GM18517 (cell line): ENCODE measurements at regions not wholly inside any gene's neighbourhood (a gene's known extent, or its start where the extent isn't known, plus 50 kb on each side); places are given as distances from the start of the nearest gene placed in this dataset.
"Not testable (repeated sequence)": the region's sequence is repeated elsewhere in the genome, so short reads cannot be mapped to it uniquely, and the experiment has no call there.

Experiments
- ATAC-seq: cut with Tn5 transposase; IDR thresholded peaks from one replicate; pipeline ENCODE4 v1.9.1; 2021; ENCODE audit warnings: mild to moderate bottlenecking, moderate library complexity; ENCODE audit not compliant: unreplicated experiment

DNA sequence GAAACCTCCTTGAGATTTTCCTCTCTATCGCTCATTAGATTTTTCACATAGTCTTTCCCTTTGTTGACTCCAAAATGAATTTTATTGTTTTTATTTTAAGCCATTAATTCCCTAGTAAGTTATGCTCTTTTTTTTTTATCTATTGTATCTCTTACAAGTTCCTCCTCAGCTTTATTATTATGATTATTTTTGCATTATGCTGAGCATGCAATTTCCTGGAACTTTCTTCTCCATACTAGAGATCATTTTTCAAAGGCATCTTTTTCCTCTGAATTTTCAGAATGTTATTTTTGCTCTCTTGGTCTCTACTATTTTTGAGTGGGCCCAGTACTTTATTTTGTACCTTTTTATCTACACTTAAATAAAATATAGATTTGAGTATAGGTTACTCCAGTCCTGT lies 376.6 kb upstream of the SEMA6A start:
- ATAC-seq, result no peak

DNA sequence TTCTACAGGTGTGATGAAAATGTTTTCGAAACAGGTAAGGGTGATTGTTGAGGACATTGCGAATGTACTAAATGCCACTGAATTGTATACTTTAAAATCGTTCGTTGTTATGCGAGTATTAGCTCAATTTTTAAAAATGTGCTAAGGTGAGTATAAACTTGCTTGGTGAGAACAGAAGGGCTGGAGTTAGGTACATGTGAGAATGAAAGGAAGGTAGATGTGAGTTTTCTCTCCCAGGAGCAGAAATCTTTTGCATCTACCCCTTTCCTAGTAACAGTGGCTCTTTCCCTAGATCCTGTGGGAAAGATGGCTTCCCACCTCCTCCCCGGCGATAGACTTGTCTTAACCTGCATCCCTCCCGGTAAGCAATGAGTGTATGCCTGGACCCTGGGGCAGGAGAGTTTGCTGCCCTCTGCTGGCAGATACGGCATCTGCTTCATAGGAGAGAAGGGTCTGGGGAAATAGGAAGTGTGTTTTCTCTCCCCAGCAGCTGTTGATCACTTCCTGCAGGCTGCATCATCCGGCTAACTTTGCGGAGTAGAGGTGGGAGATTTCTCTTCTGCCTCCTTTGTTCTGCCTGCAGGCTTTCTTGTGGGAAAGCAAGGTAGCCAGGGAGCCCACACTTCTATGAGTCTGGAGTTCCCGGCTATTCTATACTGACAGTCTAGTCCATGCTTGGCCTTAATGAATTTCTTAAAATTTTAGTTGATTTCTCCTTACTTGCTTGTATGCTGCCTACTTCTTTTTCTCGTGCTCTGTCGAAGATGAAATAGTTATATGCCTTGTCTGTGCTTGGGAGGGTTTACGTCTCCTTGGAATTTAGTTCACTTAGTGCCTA lies 373.3 kb upstream of the SEMA6A start:
- peak; percentile 100 for ATAC-seq

DNA sequence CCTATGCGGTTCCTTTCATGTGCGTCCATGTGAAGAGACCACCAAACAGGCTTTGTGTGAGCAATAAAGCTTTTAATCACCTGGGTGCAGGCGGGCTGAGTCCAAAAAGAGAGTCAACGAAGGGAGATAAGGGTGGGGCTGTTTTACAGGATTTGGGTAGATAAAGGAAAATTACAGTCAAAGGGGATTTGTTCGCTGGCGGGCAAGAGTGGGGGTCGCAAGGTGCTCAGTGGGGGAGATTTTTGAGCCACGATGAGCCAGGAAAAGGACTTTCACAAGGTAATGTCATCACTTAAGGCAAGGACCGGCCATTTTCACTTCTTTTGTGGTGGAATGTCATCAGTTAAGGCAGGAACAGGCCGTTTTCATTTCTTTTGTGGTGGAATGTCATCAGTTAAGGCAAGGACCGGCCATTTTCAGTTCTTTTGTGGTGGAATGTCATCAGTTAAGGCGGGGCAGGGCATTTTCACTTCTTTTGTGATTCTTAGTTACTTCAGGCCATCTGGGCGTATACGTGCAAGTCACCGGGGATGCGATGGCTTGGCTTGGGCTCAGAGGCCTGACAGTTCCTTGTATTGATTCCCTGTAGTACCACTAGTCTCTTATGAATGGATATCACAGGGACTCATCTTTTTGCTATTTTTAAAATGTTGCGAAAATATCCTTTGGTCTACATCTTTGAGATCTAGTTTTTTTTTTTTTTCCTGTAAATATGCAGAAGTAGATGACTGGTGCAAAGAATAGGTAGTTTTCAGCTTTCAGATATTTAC lies 371.2 kb upstream of the SEMA6A start:
- not testable (repeated sequence) for ATAC-seq

DNA sequence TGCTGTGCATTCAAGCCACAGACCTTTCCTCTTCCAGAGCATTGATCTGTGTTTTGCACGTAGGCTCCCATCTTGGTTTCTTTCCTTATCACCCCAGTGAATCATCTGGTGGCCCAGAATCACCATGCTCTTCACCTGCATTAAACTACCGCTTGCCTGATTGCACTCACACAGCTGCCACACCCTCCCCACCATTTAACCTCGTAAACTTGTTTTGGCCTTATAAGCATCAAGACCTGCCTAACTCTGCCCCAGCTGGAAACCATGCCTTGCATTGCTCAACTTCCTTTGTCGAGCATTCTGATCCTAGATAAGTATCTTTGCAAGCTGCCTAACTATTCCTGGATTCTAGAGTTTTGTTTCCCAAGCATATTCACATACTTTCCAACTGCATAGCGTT lies 369.6 kb upstream of the SEMA6A start:
- ATAC-seq, result no peak

DNA sequence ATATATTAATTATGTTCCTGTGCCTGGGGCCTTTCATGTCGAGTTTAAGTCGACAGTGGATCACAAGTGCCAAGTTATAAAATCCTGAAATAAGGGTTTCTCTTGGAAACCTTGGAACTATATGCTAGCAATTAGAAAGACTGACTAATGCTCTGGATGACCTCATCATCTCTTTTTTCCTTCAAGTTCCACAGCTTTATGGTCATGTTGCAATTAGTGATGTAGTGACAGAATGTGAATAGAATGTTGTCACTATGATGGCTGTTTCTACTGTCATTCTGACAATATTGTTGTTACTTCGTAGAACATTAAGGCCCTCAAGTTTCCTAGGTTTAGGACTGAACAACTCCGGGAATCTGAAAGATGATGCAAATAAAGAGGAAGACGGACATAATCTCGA lies 368.0 kb upstream of the SEMA6A start:
- ATAC-seq, result no peak

DNA sequence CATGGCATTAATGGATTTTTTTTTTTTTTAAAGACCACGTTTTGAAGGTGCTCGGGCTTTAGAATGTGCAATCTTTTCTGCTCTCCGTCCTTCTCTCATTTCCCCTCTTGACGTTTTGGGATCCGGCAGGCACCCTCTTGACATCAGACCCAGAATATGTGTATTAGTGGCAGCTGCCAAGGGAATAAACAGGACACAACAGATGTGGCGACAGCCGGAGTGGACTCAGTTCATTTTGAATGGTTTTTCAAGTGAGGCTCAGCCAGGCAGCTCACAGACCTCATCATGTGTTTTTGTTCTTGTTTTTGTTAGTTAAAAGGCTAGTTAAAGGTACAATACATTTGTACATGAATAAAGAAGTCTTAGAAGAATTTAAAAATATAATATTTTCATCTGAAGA lies 365.0 kb upstream of the SEMA6A start:
- no peak for ATAC-seq

DNA sequence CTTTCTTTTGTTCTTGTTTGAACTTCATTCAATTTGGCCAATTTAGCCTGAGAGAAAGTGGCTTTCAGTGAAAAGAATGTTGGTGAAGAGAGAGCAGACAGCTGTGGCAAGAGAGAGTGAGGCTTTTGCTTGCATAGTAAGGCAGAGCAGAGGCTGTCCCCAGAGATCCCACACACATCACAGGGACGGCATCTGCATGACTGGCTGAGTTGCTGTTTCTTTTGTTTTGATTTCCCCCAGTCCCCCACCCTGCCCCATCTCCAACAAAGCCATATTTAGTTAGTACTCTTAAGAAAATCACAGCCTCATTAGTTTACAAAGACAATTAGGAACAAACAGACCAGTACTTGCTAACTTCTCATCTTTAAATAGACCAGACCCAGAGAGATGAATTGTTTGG lies 363.9 kb upstream of the SEMA6A start:
- no peak for ATAC-seq

DNA sequence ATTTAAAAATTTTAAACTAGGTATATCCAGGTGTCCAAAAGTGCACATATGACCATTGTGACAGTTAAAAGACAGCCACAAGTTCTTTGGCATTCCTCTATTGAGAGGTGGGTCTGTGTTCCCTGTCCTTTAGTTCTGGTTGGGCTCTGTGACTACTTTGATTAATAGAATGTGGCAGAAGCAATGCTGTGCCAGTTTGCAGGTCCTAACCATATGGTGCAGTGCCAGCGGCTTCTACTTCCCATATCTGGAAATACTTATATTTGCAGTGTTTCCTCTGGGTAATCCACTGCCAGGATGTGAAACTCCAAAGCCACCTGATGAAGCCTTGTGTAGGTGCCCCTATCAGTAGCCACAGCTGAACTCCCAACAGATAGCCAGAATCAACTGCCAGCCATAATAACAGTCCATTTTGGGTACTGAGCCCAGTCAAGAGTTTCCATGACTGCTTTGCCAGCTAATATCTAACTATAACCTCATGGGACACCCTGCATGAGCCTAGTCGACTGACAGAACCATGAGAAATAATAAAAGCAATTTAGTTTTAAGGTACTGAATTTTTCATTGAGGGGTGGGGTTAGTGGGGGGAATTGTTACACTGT lies 361.0 kb upstream of the SEMA6A start:
- no peak for ATAC-seq

DNA sequence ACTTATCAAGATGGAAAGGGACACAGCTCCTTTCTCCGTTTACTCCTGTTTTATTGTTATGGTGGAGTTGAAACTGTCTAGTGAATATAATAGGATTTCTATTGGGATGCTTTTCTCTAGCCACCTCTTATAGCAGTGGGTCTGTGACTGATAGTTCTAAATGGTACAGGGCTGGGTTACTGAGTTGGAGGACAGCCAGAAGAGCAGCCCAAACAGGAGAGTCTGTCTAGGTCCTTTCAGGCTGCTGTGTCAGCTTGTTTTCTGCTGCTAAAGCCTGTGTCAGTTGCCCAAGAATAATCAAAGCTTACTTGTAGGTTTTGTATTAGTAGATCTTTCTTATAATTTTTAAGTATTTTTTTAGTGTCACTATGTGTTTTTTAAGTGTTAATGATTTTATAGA lies 356.0 kb upstream of the SEMA6A start:
- ATAC-seq, result no peak

DNA sequence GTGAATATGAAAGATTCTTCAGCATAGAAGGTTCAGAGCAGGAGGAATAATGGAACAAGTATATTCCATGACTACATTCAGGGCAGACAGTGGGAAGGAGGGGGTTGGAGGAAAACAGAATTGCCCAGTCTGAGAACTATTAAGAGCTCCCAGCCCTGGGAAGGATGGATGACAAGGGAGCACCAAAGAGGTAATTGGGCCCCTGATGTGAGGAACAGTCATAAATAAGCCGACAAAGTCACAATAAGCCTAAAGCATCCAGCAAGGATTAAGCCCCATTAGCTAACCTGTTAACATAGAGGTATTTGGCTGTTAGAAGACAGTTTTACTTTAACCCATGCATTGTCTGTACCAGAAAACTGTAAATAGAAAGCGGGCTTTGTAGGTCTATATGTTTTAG lies 348.7 kb upstream of the SEMA6A start:
- no peak for ATAC-seq

DNA sequence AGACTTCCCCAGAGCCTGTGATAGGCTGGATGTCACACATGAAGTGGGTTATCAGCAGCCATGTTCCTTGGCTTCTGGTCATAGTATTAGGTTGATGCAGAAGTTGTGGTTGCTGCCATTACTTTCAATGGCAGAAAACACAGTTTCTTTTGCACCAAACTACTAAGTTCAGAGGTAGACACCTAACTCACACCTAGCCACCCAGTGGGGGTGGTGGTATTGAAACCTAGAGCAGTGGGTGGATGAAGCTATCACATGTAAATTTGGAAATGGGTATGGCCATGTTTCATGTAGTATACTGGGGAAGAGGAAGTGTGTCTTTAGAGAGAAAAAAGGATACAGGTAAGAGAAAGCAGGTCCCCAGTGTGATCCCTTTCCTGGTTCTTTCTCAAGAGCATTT lies 347.9 kb upstream of the SEMA6A start:
- peak; percentile 93 for ATAC-seq

DNA sequence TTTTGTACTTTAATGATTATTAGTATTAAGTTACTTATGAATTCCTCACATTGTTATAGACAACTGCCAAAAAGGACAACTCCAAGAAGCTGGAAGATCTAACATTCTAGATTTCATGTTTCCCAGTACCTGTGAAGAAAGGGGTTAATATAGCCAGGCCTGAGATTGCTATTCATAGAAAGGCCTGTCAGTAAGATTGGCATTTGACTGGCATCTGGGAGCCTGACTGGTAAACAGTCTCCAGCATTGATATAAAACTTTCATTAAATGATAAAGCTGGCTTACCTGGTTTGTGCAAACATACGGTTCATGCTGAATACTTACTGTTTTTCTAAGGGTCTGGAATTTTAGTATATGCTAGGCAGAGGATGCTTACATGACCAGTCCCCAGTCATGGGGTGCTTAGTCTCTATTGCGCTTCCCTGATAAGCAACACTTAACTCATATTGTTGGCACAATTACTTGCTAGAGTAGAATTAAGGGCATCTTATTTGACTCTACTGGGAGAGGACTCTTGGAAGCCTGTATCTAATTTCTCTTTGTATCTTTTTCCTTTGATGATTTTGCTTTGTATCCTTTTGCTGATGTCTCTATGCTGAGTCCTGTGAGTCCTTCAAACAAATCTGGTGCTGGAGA lies 340.4 kb upstream of the SEMA6A start:
- no peak for ATAC-seq

DNA sequence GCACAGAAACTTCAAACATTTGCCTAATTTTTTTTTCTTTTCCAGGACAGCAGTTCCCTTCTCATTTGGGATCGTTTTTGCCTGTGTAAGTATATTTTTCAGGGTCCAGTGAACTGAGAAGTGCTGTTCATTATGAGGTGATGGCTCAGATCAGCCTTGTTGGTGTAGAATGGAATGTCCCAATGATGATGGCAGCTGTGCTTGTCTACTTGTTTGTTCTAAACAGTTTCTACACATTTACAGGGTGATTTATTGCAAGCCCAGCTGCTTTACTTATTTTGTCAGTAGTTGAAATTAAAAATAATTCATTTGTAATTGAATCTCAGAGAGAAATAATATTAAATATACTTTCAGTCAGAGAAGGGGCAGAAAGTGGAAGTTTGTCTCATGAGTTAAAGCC lies 337.6 kb upstream of the SEMA6A start:
- no peak for ATAC-seq

DNA sequence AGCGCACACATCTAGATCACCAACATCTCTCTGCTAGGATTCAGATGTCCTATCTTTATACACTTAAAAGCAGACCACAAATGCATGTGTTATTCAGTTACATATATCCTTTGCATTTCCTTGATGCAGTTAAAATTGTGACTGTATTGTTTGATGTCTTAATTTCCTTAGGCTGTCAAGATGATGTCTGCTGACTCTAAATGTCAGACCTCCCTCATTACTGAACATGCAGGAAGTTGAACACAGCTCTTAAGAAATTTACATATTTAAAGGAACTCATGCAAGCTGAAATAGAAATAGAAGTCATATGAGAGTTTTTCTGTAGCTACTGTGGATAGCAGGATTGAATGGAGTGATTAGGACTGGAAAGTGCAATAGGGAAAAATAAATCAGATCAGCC lies 336.5 kb upstream of the SEMA6A start:
- no peak for ATAC-seq

DNA sequence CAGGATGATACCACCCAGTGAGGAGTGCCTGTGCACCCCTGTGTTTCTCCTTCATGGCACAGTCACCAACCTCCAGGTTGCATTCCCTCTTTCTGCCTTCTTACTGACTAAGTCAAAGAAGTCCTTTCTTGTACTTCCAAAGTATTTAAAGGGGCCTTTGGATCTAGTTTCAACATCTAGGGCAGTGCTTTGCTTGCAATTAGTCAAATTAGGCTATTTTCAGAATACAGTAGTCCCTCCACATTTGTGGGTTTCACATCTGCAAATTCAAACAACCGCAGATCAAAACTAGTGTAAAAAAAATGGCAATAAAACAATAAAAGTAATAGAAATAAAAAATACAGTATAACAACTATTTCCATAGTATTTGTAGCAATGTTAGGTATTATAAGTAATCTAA lies 333.9 kb upstream of the SEMA6A start:
- peak; percentile 88 for ATAC-seq

DNA sequence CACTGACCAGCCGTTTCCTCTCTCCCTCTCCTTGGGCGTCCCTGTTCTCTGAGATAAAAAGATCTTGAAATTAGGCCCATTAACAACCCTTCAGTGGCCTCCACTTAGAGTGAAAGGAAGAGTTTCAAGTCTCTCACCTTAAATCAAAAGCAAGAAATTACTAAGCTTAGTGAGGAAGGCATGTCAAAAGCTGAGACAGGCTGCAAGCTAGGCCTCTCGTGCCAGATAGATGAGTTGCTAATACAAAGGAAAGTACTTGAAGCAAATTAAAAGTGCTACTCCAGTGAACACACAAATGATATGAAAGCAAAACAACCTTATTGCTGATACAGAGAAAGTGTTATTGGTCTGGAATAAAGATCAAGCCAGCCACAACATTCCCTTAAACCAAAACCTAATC lies 331.3 kb upstream of the SEMA6A start:
- ATAC-seq, result no peak

DNA sequence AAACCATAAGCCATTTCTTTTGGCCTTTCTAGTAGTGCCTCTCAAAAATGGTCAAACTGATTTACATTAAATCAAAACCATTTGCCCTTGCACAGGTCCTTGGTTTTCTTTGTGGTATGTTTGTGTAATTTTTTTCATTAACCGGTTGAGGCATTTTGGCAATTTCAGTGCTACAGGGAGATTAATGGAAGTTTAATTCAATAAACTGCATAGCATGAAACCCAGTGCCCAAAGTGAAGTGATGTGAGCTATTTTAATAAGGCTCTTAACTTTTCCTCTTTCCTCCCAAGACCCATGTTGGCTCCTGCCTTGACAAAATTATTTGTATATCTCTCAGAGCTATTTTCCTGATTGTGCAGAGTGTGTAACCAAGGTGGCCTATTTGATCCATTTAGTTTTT lies 326.2 kb upstream of the SEMA6A start:
- no peak for ATAC-seq

DNA sequence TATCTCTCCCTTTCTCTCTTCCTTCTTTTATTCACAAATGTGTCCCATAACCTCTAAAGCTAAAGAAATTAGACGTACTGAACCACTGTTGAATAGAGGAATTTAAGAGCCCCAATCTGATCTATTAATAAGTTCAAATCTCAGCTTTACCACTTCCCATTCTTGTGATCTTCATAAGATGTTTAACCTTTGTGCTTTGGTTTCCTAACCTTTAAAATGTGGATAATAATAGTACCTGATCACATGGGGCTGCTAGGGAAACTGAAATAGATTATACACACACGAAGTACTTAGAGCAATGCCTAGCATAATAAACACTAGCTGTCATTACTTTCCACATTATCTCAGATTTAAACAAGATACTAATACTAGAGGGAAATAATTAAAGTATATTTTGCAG lies 324.3 kb upstream of the SEMA6A start:
- ATAC-seq, result no peak

DNA sequence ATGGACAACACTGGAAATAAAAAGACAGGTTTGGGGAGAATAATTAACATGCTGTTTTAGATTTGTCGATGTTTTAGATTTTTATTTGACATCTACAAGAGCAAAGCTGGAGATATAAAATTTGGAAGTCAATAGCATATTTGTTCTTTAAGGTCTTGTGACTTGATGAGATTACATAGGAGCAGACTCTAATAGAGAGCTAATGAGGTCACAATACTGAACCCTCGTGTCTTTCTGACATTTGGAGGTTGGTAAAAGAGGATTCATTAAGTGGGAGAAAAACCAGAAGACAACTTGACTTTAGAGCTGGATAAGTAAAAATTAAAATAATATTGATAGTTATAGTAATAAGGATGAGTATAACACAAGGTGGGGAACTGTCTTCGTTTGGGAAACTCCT lies 322.7 kb upstream of the SEMA6A start:
- ATAC-seq, result no peak

DNA sequence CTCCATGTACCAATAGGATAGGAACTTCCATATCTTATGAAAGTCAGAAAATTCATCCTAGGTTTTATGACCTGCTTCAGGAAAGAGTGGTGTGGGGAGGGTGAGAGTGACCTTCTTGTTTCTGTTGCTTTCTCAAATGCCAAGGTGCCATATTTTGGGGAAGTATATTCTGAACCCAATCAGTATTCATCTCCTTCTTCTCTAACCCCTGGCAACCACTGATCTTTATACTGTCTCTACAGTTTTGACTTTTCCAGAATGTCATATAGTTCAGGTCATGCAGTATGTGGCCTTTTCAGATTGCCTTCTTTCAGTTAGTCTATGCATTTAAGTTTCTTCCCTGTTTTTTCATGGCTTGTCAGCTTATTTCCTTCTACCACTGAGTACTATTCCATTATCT lies 321.4 kb upstream of the SEMA6A start:
- ATAC-seq, result no peak

DNA sequence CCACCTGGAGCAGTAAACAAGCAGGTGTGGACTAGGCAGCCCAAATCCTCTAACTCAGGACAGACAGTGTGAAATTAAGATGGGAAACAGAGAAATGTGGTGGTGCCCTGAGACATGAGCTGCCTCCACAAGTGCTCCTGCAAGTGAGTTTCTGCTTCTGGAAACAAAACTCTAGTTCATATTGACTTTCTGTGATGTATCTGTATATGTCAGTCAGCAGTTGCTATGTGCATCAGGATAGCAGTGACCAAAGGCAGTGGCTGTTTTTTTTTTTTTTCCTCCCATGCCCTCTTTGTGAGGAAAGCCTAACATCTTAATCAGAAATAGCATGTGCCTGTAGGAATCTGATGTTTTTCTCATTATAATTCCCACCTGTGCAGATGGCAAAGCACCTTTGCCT lies 318.4 kb upstream of the SEMA6A start:
- ATAC-seq, result no peak

DNA sequence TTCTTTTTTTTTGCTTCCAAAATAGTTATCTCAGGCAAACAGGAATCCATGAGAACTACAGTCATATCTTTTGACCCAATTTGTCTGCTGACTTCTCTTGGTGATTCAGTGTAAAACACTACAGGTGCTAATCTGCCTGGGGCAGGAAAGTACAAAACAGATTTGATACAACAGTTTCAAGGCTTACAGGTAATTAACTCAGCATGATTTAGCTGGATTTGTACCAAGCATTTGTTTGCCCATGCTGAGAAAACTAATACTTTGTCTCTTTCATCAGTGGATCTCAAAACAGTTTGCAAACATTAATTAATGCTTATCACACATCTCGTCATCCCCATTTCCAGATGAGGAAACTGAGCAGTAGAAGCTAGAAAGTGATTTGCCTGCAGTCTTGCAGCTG lies 312.5 kb upstream of the SEMA6A start:
- ATAC-seq, result no peak
